ENCODE measurements at regions not wholly inside any gene's neighbourhood (a gene's known extent, or its start where the extent isn't known, plus 50 kb on each side); places are given as distances from the start of the nearest gene placed in this dataset.
"Not testable (repeated sequence)": the region's sequence is repeated elsewhere in the genome, so short reads cannot be mapped to it uniquely, and the experiment has no call there.

- Histone ChIP-seq H3K4me1 (ENCODE audit: insufficient read depth, low read length) (peaks cover 4% of the 10 kb centered on the region; the same call in 1 of the 2 replicates), H3K9me3 (ENCODE audit: control insufficient read depth, insufficient read depth, low read length) (no peaks in the 10 kb centered on the region), H3K9ac (ENCODE audit: low read depth, low read length) (no peak overlapping the region), H3K36me3 (ENCODE audit: insufficient read depth, low read length) (no peaks in the 10 kb centered on the region)
These were observed 88.3 kb upstream of the CCL1 start for GRCh38 chr17:34451313-34451712.

GRCh38 chr17:34447406-34447805 lies 84.4 kb upstream of the CCL1 start:
- Histone ChIP-seq H3K4me1 (ENCODE audit: insufficient read depth, low read length) (0 out of 2 replicates have a peak, but pooled peaks cover 2% of the 10 kb centered on the region), H3K36me3 (ENCODE audit: insufficient read depth, low read length) (no peaks in the 10 kb centered on the region), H3K9me3 (ENCODE audit: control insufficient read depth, insufficient read depth, low read length) (no peaks in the 10 kb centered on the region), H3K9ac (ENCODE audit: low read depth, low read length) (no peak overlapping the region)

DNA sequence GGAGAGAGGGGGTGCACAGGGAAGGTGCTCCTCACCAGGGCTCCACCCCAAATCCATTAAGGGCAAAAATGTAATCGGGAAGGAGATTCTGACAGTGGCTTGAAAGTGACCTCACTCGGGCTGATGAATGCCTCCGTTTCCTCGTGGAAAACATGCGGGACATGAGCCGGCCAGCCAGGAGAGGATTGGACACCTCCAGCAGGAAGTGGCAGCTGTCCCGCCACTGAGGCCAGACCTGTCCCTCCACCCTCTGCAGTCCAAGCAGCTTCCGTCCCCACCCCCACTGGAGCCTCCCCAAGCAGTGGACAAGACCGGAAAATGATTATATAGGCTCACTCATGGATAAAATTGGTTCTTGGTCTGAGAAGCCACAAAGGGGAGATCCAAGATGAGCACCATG lies 82.1 kb upstream of the CCL1 start:
- H3K9ac ChIP-seq (ENCODE audit: low read depth, low read length), result no peak overlapping the region
- H3K36me3 ChIP-seq (ENCODE audit: insufficient read depth, low read length), result no peaks in the 10 kb centered on the region
- H3K9me3 ChIP-seq (ENCODE audit: control insufficient read depth, insufficient read depth, low read length), result no peaks in the 10 kb centered on the region
- H3K4me1 ChIP-seq (ENCODE audit: insufficient read depth, low read length), result 0 out of 2 replicates have a peak, but pooled peaks cover 2% of the 10 kb centered on the region

DNA sequence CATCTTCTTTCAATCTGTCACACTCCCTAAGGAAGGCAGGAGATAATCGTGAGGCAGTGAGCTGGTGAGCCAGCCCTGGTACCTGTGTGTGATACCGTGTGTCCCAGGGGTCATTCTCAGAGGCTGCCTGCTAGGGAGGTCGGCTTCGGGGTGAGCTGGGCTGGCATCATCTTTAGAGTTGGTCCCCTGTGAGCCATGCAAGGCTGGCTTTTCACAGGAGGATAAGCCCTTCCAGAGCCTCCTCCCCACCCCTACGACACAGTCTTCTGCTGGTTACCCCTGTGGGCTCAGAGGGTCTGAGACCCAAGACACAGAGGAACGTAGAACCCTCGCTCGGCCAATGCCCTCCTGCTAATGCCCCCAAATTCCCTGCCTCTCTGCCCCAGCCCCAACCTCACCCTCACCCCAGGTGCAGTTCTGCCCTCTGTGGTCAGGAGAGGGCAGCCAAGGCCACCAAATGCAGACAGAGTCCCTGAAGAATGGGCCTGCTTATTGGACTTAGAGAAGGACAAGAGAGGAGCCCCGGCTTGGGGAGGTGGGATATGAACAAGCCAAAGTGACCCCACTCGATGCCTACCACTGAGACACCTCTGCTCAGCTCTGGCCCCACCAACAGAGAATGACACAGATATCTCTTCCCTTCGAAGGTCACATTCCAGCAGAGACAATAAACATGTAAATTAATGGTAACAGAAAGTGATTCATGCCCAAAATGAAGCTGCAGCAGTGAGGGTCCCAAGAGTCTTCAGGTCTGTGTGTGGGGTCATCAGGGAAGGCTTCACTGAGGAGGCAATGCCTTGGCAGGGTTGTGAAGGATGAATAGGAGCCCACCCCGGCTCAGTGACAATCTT lies 80.8 kb upstream of the CCL1 start:
- Histone ChIP-seq H3K36me3 (ENCODE audit: insufficient read depth, low read length) (no peaks in the 10 kb centered on the region), H3K9me3 (ENCODE audit: control insufficient read depth, insufficient read depth, low read length) (no peaks in the 10 kb centered on the region), H3K4me1 (ENCODE audit: insufficient read depth, low read length) (0 out of 2 replicates have a peak, but pooled peaks cover 2% of the 10 kb centered on the region), H3K9ac (ENCODE audit: low read depth, low read length) (no peak overlapping the region)

- Histone ChIP-seq H3K9me3 (ENCODE audit: control insufficient read depth, insufficient read depth, low read length) (no peaks in the 10 kb centered on the region), H3K36me3 (ENCODE audit: insufficient read depth, low read length) (no peaks in the 10 kb centered on the region), H3K9ac (ENCODE audit: low read depth, low read length) (no peak overlapping the region), H3K4me1 (ENCODE audit: insufficient read depth, low read length) (0 out of 2 replicates have a peak, but pooled peaks cover 2% of the 10 kb centered on the region)
These were observed 79.5 kb upstream of the CCL1 start for GRCh38 chr17:34442387-34443111.

- no peaks in the 10 kb centered on the region for H3K4me1 ChIP-seq (ENCODE audit: insufficient read depth, low read length)
- H3K36me3 ChIP-seq (ENCODE audit: insufficient read depth, low read length), result no peaks in the 10 kb centered on the region
These were observed 74.2 kb upstream of the CCL1 start for GRCh38 chr17:34437188-34437587.

DNA sequence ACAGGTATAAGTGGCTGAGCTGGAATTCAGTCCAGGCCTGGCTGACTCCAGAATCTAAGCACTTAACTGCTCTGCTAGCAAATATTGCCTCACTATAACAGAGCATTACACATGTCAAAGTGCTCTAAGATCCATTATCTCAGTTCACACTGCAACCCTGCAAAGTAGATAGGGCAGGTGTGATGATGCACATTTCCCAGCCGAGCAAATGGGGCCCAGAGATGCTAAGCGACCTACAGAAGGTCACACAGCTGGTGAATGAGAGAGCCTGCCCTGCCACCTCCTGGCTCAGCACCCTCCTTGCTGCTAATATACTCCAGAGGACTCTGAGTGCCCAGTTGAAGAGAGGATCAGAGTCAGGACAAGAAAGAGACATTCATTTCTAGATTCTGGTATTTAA lies 73.6 kb upstream of the CCL1 start:
- no peaks in the 10 kb centered on the region for H3K4me1 ChIP-seq (ENCODE audit: insufficient read depth, low read length)
- no peaks in the 10 kb centered on the region for H3K9me3 ChIP-seq (ENCODE audit: control insufficient read depth, insufficient read depth, low read length)
- no peaks in the 10 kb centered on the region for H3K36me3 ChIP-seq (ENCODE audit: insufficient read depth, low read length)
- H3K9ac ChIP-seq (ENCODE audit: low read depth, low read length), result no peak overlapping the region

More at GRCh38 chr17:34437188-34437587, 74.2 kb upstream of the CCL1 start:
- no peaks in the 10 kb centered on the region for H3K9me3 ChIP-seq (ENCODE audit: control insufficient read depth, insufficient read depth, low read length)
- H3K9ac ChIP-seq (ENCODE audit: low read depth, low read length), result no peak overlapping the region

GRCh38 chr17:34435182-34435928 lies 72.3 kb upstream of the CCL1 start:
- Histone ChIP-seq H3K36me3 (ENCODE audit: insufficient read depth, low read length) (no peaks in the 10 kb centered on the region), H3K9me3 (ENCODE audit: control insufficient read depth, insufficient read depth, low read length) (no peaks in the 10 kb centered on the region), H3K9ac (ENCODE audit: low read depth, low read length) (no peak overlapping the region), H3K4me1 (ENCODE audit: insufficient read depth, low read length) (no peaks in the 10 kb centered on the region)

DNA sequence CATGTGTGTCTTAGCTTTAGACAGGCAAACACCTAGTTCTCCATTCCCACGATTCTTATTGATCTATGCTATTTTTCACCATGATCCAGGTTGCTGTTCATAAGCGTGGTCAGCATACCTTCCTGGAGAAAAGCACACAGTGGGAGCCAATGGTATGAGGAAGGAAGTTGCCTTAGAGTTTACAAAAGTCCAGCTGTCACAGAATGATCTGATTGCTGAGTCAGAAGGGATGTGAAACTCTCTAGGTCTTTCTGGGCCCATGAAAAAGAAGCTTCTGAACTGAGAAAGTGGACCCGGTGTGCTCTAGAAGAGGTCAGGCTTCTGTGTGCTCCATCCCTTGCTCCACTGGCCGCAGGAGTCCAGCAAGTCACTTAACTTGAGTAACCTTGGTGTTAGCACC lies 71.0 kb upstream of the CCL1 start:
- Histone ChIP-seq H3K9ac (ENCODE audit: low read depth, low read length) (no peak overlapping the region), H3K9me3 (ENCODE audit: control insufficient read depth, insufficient read depth, low read length) (no peaks in the 10 kb centered on the region), H3K4me1 (ENCODE audit: insufficient read depth, low read length) (no peaks in the 10 kb centered on the region), H3K36me3 (ENCODE audit: insufficient read depth, low read length) (no peaks in the 10 kb centered on the region)

- Histone ChIP-seq H3K9me3 (ENCODE audit: control insufficient read depth, insufficient read depth, low read length) (no peaks in the 10 kb centered on the region), H3K4me1 (ENCODE audit: insufficient read depth, low read length) (no peaks in the 10 kb centered on the region), H3K9ac (ENCODE audit: low read depth, low read length) (peak overlapping the region; percentile 32; the same call in 1 of the 2 replicates), H3K36me3 (ENCODE audit: insufficient read depth, low read length) (no peaks in the 10 kb centered on the region)
These were observed 61.9 kb upstream of the CCL1 start for GRCh38 chr17:34424814-34425491.

DNA sequence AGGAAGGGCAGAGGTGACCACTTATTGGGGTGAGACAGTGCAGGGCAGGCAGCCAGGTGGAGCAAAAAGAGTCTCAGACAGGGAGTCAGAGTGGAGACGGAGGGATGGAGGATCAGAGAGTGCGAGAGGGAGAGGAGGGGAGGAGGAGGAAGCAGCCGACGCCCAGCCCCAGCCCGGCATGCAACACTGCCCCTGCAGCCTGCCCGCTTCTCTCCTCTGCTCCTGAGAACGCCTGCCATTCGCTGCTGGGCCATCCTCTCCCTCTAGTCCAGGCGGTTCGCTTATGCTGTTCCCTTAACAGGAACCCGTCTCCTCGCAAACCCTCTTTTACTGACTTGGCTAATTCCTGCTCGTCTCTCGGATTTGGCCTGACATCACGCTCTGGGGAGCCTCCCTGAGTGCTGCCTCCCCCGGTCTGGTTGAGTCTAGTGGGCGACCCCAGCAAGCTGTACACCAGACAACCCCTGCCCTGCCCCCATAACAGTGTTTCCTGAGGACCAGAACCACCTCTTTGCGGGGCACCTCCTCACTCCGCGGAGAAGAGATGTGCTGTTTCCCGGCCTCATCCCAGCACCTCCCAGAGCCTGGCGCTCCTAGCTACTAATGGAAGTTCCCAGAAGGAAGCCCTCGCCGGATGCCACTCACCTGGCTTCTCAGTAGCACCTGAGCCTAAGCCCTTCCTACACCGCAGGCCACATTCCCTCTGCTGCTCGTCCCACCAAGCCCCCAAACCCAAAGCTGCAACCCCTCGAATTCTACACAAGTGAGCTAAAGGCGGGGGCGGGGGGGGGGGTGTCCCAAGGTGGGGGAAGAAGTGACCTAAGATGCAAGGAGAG lies 61.2 kb upstream of the CCL1 start:
- Histone ChIP-seq H3K36me3 (ENCODE audit: insufficient read depth, low read length) (no peaks in the 10 kb centered on the region), H3K4me1 (ENCODE audit: insufficient read depth, low read length) (no peaks in the 10 kb centered on the region), H3K9ac (ENCODE audit: low read depth, low read length) (peak overlapping the region; percentile 60; the same call in 1 of the 2 replicates), H3K9me3 (ENCODE audit: control insufficient read depth, insufficient read depth, low read length) (no peaks in the 10 kb centered on the region)

DNA sequence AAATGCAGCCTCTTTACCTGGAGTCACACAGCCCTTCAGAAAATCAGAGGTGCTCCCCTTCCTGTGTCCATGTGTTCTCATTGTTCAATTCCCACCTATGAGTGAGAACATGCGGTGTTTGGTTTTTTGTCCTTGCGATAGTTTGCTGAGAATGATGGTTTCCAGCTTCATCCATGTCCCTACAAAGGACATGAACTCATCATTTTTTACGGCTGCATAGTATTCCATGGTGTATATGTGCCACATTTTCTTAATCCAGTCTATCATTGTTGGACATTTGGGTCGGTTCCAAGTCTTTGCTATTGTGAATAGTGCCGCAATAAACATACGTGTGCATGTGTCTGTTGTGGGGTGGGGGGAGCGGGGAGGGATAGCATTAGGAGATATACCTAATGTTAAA lies 60.3 kb upstream of the CCL1 start:
- H3K9ac ChIP-seq (ENCODE audit: low read depth, low read length), result peak overlapping the region; percentile 60; the same call in 1 of the 2 replicates
- not testable (repeated sequence) for H3K36me3 ChIP-seq (ENCODE audit: insufficient read depth, low read length); H3K9me3 ChIP-seq (ENCODE audit: control insufficient read depth, insufficient read depth, low read length); H3K4me1 ChIP-seq (ENCODE audit: insufficient read depth, low read length)

DNA sequence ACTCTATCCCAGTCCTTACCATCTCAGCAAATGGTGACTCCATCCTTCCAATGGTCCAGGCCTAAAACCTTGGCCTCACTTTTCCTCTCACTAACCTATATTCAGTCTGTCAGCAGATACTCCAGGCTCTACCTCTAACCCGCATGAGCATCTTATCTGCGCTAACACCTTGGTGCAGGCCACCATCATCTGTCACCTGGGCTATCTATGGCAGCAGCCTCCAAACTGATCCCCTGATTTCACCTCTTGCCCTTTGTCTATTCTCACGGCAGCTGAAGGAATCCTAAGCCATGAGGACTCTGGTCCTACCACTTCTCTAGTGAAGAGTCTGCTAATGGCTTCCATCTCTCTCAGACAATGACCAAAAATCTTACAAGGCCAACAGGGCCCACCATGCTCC lies 57.9 kb upstream of the CCL1 start:
- no peaks in the 10 kb centered on the region for H3K4me1 ChIP-seq (ENCODE audit: insufficient read depth, low read length)
- no peak overlapping the region for H3K9ac ChIP-seq (ENCODE audit: low read depth, low read length)
- H3K36me3 ChIP-seq (ENCODE audit: insufficient read depth, low read length), result no peaks in the 10 kb centered on the region
- no peaks in the 10 kb centered on the region for H3K9me3 ChIP-seq (ENCODE audit: control insufficient read depth, insufficient read depth, low read length)

Measured in ES-I3 (cell line).